ENCODE measurements at regions not wholly inside any gene's neighbourhood (a gene's known extent, or its start where the extent isn't known, plus 50 kb on each side); places are given as distances from the start of the nearest gene placed in this dataset.

- DNase-seq (ENCODE audit: low read depth): peak; percentile 83
- H3K4me3 ChIP-seq (ENCODE audit: low read length): no peak overlapping the region
- TF ChIP-seq, protein P1, sequence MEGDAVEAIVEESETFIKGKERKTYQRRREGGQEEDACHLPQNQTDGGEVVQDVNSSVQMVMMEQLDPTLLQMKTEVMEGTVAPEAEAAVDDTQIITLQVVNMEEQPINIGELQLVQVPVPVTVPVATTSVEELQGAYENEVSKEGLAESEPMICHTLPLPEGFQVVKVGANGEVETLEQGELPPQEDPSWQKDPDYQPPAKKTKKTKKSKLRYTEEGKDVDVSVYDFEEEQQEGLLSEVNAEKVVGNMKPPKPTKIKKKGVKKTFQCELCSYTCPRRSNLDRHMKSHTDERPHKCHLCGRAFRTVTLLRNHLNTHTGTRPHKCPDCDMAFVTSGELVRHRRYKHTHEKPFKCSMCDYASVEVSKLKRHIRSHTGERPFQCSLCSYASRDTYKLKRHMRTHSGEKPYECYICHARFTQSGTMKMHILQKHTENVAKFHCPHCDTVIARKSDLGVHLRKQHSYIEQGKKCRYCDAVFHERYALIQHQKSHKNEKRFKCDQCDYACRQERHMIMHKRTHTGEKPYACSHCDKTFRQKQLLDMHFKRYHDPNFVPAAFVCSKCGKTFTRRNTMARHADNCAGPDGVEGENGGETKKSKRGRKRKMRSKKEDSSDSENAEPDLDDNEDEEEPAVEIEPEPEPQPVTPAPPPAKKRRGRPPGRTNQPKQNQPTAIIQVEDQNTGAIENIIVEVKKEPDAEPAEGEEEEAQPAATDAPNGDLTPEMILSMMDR (conservative IDR thresholded peaks at IDR 0.05; ENCODE audit: low read depth, low read length): no peak
Measured at GRCh38 chr20:10857352-10858070, 183.7 kb upstream of the JAG1 start.

- peak; percentile 78 for DNase-seq (ENCODE audit: low read depth)
- H3K4me3 ChIP-seq (ENCODE audit: low read length): no peak overlapping the region
- TF ChIP-seq, protein P1 (conservative IDR thresholded peaks at IDR 0.05; ENCODE audit: low read depth, low read length): no peak
Measured at GRCh38 chr20:10861090-10861489, 187.3 kb upstream of the JAG1 start.

DNA sequence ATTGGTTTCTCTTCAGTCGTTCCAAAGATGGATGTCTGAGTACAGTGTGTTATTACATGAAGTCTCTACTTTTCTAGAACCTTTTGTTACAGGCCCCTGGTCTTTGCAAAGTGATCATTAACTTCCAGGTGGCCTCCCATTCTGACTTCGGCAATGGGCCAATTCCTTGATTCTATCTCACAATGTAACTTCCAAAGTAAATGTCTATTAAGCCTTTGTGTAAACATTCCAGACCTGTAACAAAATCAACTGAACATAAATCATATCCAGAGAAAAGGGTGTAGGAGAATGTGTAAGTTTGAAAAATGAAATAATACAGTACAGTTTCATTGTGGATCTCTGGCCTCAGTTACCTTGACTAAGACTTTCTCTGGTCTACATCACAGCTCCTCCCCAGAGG lies 187.8 kb upstream of the JAG1 start:
- H3K4me3 ChIP-seq (ENCODE audit: low read length): no peak overlapping the region
- TF ChIP-seq, protein P1 (conservative IDR thresholded peaks at IDR 0.05; ENCODE audit: low read depth, low read length): no peak
- DNase-seq (ENCODE audit: low read depth): no peak

- peak; percentile 80 for DNase-seq (ENCODE audit: low read depth)
- peak overlapping the region; percentile 22 for H3K4me3 ChIP-seq (ENCODE audit: low read length)
- TF ChIP-seq, protein P1 (conservative IDR thresholded peaks at IDR 0.05; ENCODE audit: low read depth, low read length): no peak
Measured at GRCh38 chr20:10863337-10864060, 189.7 kb upstream of the JAG1 start.

- TF ChIP-seq, protein P1 (conservative IDR thresholded peaks at IDR 0.05; ENCODE audit: low read depth, low read length): no peak
- peak overlapping the region; percentile 22 for H3K4me3 ChIP-seq (ENCODE audit: low read length)
- DNase-seq (ENCODE audit: low read depth): peak; percentile 86
Measured at GRCh38 chr20:10864076-10864672, 190.4 kb upstream of the JAG1 start.

GRCh38 chr20:10868299-10868698 lies 194.5 kb upstream of the JAG1 start:
- H3K4me3 ChIP-seq (ENCODE audit: low read length): no peak overlapping the region
- TF ChIP-seq, protein P1 (conservative IDR thresholded peaks at IDR 0.05; ENCODE audit: low read depth, low read length): no peak
- DNase-seq (ENCODE audit: low read depth): no peak
